ENCODE measurements at regions not wholly inside any gene's neighbourhood (a gene's known extent, or its start where the extent isn't known, plus 50 kb on each side); places are given as distances from the start of the nearest gene placed in this dataset.

DNA sequence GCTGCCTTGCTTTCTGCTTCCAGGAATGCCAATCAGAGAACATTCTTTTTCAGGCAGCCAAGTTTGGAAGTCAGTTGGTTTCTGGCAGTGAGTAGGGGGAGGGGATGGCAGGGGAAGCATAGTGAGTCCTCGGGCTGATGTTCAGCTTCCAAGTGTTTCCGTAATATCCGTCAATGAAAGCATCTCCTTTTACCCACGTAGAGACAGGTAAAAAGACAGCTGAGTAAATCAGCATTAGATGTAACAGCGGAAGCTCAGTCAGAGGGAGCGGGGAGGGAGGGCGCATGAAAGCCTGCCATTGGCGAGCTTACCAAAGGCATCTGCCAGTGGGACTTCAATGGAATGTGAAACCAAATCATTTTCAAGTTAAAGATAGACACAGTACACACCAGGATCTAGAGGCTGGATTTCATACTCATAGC lies 117.1 kb upstream of the DTNA start:
- no peak for DNase-seq (ENCODE audit: low spot score)

DNA sequence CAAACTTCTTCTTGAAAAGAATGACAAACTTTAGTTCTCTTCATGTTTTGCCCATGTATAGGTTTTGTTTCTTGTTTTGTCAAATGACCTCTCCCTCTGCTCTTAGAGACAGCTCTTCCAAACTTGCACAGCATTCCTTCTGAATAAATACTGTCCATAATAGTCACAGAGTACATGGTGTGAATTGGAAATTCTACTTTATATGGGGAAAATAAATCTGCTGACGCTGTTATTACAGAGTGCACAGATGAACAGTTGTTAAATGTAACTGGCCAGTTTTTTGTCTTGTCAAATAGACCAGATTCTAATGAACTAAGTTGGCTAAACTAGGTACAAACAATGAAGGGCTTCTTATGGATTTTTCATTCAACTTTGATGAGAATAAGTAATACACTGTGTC lies 115.8 kb upstream of the DTNA start:
- DNase-seq (ENCODE audit: low spot score) = no peak

DNA sequence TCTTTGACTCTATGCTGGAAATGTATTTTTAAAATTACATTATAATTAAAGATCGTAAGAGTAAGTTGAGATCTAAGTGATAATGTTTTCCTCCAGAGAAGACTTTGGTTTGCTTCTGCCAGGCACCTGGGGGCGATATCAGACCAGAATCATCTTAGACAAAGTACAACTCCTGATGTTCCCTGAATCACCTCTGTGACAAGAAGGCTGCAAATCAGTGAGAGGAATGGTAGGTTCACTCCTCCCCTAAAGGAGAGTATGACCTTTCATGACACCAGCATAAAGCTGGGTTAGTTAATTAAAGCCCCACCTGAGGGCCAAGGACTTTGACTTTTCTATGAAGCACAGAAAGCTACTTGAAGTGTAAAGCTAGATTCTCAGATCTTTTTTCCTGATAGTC lies 114.4 kb upstream of the DTNA start:
- peak; percentile 9 for DNase-seq (ENCODE audit: low spot score)

DNA sequence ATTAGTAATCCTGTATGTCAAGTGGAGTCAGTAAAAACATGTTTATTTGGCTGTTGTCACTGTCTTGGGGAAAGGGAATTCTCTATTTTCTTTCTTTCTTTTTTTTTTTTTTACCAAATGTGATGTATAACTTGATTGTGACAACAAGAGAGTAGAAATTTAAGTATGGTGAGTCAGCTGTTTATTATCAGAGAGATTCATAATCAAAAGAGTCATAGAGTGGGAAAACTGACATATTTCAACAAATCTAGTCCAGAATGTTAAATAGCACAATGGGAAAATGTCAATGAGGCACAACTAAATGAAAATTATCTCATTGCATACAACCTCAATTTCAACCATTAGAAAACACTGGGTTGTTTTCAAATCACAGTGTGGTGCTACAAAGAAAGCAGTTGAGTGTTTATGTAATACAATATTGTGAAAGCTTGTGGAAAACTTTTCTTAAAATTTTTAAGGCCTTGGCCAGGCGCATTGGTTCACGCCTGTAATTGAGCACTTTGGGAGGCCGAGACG lies 111.9 kb upstream of the DTNA start:
- DNase-seq (ENCODE audit: low spot score) = no peak

DNA sequence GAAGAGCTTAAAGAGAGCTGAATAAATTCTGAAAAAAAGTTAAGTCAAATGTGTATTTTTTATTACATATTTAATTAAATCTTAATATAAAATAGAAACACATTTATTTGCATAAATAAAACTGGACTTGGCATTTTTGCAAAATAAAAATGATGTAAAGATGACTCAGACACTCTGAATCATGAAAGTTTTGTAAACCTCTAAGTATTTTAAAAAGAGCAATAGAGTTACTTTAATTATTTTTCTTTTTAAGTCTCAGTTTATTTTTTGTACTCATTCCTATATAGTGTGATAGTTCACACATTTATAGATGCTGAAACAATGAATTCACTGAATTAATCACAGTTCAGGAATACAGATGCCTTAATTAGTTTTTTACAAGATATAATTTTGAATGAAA lies 109.9 kb upstream of the DTNA start:
- DNase-seq (ENCODE audit: low spot score) = no peak

DNA sequence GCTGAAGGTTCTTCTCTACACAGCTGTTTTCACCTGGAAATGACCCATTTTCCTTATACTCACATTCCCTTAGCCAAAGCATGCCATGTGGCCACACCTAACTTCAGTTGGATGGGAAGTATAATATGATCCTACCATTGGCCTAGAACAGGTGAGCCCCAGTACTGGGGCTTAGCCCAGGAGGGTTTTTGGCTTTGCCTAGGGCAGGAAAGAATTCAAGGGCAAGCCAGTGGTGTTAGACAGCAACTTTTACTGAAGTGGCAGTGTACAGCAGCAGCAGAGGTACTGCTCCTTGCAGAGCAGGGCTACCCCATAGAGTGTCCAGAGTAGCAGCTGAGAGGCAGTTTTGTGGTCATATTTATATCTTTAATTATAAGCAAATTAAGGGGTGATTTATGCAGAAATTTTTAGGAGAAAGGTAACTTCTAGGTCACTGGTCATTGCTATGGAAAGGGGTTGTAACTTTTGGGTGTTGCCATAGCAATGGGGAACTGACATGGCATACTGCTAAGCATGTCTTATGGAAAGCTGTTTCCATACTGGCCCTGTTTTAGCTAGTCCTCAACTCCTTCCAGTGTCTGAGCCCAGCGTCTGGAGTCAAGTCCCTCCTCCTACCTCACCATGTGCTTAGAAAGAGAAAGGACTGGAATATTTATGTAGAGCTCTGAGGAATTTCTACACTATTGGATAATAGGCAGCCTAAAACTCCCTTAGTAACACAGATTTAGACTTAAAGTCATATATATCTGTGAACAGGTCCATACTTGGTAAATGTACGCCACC lies 109.0 kb upstream of the DTNA start:
- no peak for DNase-seq (ENCODE audit: low spot score)

DNA sequence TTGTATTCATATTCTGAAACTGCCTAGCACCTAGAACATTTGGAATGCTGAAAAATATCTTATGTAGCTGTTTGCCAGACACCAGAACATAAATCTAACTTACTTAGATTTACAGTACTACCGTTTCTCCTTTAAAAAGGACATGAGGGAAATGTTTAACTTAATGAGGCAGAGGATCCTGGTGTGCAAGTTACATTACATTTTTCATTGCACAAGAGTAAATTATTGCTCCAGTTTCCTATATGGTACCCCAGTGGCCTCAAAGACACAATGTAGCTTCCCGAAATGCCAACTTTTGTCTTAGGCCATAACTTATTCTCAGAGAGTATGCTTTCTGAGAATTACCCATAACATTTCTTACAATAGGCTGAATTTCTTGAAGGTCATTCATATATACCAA lies 105.5 kb upstream of the DTNA start:
- no peak for DNase-seq (ENCODE audit: low spot score)

DNA sequence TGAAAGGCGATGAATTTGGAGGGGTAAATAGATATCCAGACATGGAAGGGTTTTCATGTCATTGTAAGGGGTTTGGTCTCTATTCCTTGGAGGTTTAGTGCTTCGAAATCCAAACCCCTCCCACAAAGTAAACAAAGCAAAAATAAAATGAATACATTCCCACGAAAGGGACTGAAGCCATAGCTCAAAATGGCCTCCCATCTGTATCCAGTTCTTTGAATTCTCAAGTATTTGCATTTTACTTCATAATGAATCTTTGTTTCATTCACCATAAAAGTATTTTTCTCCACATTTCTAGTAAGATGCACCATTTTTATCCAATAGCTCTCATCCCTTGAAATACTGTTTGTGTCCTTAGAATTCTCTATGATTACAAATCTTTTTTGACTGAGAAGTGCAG lies 103.2 kb upstream of the DTNA start:
- no peak for DNase-seq (ENCODE audit: low spot score)

DNA sequence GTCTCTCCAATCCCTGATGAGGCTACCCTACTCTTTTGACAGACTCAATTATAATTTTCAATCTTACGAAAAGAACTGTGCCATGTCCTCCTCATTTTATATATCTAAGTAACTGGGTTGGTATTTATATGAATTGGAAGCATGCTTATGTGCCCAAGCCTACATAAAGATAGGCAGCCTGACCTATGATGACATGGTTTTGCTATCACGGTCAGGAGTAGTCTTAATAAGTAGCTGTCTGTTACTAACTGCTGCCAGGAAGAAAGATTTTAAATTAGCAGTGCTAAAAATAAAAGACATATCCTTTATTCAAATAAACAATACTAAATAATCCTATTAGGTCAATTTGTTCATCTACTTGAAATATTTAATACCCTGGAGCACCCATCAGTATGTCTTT lies 102.0 kb upstream of the DTNA start:
- DNase-seq (ENCODE audit: low spot score) = no peak

DNA sequence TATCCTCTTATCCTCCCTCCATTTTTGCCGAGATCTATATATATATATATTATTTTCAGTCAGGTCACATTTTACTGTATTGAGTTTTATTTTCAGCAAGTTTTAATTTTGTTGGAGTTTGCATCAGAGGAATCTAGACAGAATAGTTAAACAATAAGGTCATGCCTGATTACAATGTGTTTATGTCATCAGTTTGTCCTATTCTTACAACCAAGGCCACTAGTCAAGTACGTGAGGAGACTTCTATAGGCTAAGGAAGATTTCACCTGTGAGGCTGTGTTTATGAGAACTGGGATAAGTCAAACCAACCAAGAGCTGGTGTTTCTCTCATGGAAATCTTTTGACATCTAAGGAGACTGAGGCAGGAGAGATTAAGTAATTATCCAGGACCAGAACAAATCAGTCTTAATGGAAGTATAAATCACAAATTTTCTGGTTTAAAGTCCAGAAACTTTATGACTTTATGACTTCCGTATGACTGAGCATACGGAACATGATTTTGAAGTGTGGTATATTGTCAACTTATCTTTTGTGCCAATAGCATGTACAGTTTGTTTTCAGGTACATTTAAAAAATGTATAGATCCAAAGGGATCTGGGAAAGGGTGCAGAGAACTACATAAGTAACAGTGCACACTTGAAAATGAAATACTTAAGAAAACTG lies 100.0 kb upstream of the DTNA start:
- no peak for DNase-seq (ENCODE audit: low spot score)

DNA sequence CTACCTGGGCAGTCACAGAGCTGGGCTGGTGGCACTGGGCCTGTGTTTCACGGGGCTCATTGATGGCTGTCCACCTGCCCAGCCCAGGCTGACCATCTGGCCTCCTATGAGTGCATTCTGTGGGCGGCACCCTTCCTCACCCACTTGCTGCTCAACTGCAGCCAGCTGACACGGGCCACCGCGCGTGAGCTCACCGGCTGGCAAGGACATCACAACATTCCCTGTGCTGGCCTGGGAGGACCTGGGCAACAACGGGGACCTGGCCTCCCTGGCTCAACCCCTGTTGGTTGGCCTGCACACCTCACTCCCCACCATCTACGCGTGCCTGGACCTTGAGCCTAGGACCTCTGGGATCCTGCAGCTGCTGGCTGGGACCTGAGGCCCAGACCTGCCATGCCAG lies 98.2 kb upstream of the DTNA start:
- no peak for DNase-seq (ENCODE audit: low spot score)

DNA sequence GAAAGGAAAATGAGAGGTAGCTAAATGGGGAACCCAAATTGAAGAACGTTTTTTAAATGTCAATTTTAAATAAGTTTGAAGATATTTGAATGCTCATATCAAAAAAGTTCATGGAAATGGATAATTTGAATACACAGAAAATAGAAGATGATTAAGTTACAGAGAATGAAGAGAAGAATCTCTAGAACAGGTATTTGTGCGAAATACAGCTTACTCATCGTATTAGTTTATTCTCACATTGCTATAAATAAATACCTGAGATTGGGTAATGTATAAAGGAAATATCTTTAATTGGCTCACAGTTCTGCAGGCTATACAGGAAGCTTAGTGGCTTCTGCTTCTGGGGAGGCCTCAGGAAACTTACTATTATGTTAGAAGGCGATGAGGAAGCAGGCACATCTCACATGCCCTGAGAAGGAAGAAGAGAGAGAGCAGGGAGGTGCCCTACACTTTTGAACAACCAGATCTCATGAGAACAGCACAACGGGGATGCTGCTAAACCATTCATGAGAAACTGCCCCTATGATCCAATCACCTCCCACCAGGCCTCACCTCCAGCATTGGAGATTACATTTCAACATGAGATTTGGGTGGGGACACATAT lies 89.7 kb upstream of the DTNA start:
- DNase-seq (ENCODE audit: low spot score) = no peak

DNA sequence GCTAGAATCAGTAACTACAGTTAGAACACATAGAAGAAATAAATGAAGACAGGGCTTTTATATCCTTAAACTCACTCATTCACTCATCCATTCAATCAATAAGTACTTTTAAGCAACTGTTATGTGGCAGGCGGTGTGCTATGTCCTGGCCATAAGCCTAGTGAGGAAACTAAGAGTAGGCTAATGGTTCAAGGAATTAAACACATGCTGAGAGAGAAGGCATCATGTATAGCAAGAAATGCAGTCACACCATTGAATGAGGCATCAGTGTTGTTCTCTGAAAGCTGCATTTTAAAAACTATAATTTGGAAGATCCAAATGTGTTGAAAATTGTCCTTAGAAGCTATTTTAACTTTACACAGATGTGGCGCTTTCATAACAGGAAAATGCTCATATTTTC lies 86.5 kb upstream of the DTNA start:
- DNase-seq (ENCODE audit: low spot score) = no peak

DNA sequence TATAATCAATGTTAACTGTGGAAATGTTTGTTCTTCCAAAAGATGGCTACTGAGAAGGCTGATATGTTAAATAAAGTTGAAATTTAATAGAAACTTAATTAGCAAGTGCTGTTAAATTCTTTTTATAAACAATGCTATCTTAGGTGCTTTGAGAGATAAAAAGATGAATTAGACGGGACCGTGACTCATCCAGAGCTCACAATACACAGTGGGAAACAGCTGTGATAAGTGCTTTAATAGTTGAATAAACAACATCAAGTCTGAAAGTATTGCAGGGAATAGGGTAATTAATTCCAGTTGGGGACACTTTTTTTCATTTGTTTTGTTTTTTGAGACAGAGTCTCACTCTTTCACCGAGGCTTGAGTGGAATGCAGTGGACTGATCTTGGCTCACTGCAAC lies 85.5 kb upstream of the DTNA start:
- DNase-seq (ENCODE audit: low spot score) = no peak

DNA sequence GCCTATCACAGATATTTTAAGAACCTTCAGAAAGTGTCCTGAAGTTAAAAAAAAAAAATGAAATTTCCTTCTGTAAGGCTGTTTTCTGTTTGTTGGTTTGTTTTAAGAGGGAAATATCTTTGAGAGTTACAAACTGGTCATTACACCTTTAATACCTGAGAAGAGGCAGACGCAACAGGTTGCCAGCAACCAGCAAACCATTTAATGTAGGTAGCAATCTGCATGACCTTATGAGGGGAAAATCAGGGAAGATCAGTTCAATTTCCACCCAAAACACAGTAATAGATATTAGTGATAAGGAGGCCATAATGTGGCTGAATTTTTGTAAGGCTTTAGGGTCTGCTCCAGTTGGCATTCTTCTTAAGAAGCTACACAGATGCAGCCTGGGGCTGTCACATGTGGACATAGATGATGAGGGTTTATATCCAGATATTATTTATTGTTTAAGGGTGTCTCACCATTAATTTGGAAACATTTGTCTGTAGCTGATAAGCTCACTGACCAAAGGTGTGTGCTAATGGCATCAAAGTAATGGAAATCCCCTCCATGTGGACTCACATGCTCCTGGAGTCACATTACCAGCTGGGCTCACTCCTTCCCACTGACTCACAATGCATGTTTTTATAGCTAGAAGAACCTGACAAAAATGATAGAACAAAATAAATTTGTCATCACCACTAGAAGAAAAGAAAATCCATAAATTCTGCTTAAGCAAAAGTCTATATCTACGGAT lies 83.5 kb upstream of the DTNA start:
- DNase-seq (ENCODE audit: low spot score) = no peak

DNA sequence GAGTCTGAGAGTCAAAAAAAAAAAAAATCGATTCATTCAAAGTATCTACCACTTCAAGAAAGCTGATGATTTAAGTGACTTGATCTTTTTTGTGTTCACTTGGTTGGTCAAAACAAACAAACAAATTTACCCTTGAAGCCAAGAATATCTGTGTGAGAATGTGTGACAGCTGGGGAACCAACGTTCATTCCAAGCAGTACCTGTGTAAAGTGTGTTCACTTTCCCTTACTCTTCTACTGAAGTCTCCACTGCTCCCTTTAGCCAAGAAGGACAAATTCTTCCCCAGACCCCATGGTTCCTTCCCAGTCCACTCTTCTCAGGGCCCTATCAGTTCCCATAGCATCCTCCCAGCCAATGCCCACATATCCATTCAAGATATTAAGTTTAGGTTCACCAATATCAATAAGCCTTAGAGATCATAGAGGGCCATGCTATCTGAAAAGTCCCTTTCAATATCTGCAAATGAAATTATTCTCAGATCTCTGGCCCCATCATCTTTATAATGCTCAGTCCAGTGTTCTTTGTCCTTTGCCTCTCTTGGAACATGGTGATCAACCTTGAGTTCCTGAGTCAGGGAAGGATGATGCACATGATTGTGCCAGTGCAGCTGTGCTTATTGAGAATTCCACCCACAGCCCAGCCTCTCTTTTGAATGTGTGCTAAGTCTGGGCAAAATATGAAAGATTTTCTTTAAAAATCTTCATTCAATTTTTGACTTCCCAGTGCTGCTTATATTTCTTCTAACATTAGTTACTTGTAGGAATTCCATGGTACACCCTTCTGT lies 82.8 kb upstream of the DTNA start:
- no peak for DNase-seq (ENCODE audit: low spot score)

DNA sequence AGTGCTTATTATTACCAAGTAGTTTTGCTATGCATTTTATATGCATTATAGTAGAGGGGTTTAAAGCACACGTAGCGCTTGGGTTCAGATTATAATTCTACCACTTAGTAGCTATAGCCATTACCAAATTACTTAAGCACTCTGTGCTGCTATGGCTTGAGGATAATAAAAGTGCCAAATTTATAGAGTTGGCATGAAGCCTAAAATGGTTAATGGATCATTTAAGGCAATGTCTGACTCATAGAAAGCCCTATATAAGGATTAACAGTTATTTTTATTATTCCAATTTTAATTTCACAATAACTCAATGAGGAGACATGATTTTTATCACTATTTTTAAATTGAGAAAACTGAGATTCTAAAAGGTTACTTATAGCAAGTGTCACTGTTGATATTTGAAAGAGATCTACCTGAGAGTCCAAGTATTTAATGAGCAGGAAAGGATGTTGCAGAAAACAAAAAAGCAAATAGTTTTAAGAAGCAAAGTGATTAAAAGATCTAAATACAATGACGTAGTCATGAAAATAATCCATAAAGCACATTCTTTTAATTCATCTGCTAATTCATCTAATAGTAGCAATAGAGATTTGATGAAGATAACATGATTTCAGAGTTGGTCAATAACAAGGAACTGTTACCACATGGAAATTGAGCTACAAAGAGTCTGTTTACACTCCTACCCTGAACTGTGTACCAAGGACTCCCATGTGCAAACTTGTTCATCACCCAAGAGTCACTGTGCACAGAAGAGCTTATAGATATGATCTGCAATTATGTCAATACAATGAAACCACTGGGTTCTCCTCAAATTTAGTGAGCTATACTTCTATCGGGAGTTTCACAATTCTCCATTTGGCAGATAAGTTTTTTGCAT lies 78.8 kb upstream of the DTNA start:
- no peak for DNase-seq (ENCODE audit: low spot score)

DNA sequence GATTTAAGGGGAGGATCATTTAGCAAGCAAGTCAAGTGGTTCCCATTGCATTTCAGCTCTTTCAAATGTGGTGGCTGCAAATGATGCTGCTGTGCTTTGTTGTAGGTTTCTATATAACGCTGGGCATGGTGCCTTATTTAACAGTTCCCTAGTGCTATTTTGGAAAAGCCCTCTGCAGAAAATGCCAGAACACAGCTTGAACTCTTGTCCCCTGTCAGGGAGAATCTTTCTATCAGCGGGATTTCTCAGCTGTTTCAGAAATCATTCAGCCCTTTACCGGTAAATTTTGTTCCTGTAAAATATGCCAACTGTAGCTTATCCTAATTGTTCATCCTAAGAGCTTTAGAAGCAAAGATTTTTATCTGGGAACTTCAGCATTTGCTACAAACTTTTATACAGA lies 77.8 kb upstream of the DTNA start:
- DNase-seq (ENCODE audit: low spot score) = no peak

DNA sequence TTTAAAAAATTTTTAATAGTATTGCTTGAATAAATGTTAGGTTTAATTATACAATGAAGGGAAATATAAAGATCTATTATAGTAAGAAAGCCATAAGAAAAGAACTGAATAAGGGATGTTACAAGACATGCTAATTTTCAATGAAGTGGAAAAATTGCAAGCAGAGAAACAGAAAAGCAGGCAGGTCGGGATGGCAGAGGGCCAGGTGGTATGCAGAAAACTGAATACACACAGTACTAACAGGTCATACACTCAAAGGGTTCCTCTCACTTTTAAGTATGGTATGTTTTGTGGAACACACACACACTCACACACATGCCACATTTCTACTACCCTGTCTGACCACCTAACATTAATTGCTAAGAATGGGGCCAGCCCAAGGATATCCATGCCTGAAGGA lies 76.7 kb upstream of the DTNA start:
- no peak for DNase-seq (ENCODE audit: low spot score)

DNA sequence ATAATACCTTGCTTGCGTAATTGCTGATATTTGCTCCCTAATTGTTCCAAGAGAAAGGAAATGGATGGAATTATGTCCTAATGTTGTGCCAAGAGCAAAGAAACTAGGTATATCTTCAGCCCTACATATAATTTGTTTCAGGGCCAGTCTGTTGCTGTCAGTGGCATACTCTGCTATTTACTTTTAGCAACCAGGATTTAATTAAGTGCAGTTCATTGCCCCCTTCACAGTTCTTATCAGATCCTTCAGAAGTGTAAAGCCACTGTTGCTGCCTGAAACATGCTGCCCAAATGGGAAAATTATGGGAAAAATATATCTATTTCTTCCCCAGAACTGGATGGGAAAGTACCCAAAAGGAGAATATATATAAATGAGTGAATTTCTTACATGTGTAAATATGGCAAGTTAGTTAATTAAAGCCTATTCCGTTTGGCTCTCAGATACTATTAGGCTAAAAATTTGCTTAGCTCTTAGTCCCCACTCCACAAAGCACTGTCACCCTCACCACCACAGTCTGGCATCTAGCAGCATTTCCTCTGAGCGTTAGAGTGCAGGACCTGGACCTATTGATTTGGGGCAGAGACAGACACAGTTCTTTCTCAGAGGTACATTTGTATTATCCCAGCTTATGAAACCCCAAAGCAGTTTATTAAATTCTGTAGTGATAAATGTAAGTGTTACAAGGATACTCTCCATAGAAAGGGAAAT lies 72.8 kb upstream of the DTNA start:
- no peak for DNase-seq (ENCODE audit: low spot score)
